ENCODE measurements at regions not wholly inside any gene's neighbourhood (a gene's known extent, or its start where the extent isn't known, plus 50 kb on each side); places are given as distances from the start of the nearest gene placed in this dataset.

DNA sequence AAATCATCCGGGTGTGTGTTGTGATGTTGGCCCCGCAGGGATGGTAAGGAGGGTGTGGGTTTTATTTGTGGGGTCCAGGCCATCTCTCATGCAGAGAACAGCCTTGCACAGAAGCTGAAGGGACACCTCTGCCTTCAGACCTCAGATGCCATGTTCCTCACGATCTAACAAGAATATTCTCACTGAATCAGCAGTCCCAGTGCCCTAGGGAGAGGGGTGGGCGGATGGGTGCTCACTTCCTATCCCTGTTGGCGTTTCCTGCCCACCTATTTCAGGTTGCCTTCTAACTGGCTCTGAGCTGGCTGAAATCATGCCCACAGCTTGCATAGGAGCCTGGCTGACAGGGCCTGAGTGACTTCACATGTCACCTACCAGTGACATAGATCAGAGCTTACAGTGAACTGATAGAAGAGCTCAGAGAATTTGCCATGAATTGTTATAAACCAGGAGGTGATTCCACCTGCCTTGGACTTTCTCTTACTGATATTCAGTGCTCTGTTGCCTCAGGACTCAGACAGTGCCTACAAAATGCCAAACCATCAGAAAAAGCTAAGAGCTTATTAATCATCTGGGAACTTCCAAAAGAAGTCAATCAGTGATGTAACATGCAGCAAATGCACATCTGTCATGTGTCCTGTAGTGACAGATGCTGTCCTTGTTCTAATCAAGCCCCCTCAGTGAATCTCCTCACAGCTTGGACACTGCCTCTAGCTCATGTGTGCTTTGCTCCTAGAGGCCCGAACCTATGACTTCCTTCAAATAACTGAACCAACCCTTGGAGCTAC is 186.8 kb upstream of the ADRA1D start:
- ATAC-seq (ENCODE audit: insufficient read depth, low read depth) = no peak
- no peak overlapping the region for H3K9ac ChIP-seq (ENCODE audit: low read depth, low read length)
- no peak overlapping the region for H3K4me3 ChIP-seq (ENCODE audit: low read depth in 1 of 2, low read length in 2 of 2)
- H3K79me2 ChIP-seq (ENCODE audit: insufficient read depth, low read length) = no peaks in the 10 kb centered on the region
- DNase-seq = no peak
- no peaks in the 10 kb centered on the region for H4K20me1 ChIP-seq (ENCODE audit: insufficient read depth, low read length)
- H3K27ac ChIP-seq (ENCODE audit: low read length) = no peak overlapping the region
- H3K4me2 ChIP-seq (ENCODE audit: insufficient read depth, low read length) = no peak overlapping the region
- no peak overlapping the region for H2AFZ ChIP-seq (ENCODE audit: low read depth, low read length)
- TF ChIP-seq EZH2 (IDR thresholded peaks at IDR 0.05; ENCODE audit: borderline replicate concordance, low read depth, low read length, severe bottlenecking) = no peak
- TF ChIP-seq CTCF (IDR thresholded peaks at IDR 0.05; ENCODE audit: borderline replicate concordance, extremely low read depth, low read length, poor library complexity, severe bottlenecking) = no peak
- H3K36me3 ChIP-seq (ENCODE audit: insufficient read depth, low read length) = no peaks in the 10 kb centered on the region
- no peaks in the 10 kb centered on the region for H3K4me1 ChIP-seq (ENCODE audit: insufficient read depth, low read length)
- peaks cover 35% of the 10 kb centered on the region for H3K27me3 ChIP-seq (ENCODE audit: insufficient read depth, low read length, poor library complexity)
- no peaks in the 10 kb centered on the region for H3K9me3 ChIP-seq (ENCODE audit: insufficient read depth, low read length, severe bottlenecking)

DNA sequence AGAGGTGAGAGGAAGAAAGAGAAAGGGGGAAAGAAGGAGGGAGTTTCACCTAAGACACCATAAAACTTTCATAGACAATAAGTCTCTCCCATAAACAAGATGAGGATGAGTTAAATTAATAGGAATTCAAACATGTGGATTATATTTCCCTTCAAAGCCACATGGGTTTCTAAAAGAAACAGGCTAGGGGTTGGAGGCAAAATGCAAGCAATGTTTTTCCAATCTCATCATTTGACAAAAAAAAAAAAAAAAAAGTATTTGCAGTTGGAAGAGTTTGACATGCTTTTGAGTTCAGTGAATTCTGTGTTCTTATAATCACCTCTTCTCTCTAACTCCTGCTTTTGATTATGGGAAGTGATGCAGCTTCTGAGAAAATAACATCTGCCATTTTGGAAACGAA is 186.1 kb upstream of the ADRA1D start:
- ATAC-seq (ENCODE audit: insufficient read depth, low read depth) = no peak
- no peak for DNase-seq
- Histone ChIP-seq H4K20me1 (ENCODE audit: insufficient read depth, low read length) (no peaks in the 10 kb centered on the region), H3K36me3 (ENCODE audit: insufficient read depth, low read length) (no peaks in the 10 kb centered on the region), H3K9ac (ENCODE audit: low read depth, low read length) (no peak overlapping the region), H3K27ac (ENCODE audit: low read length) (no peak overlapping the region), H3K4me2 (ENCODE audit: insufficient read depth, low read length) (no peak overlapping the region), H3K4me1 (ENCODE audit: insufficient read depth, low read length) (no peaks in the 10 kb centered on the region), H3K27me3 (ENCODE audit: insufficient read depth, low read length, poor library complexity) (peaks cover 35% of the 10 kb centered on the region), H3K9me3 (ENCODE audit: insufficient read depth, low read length, severe bottlenecking) (no peaks in the 10 kb centered on the region), H3K79me2 (ENCODE audit: insufficient read depth, low read length) (no peaks in the 10 kb centered on the region), H2AFZ (ENCODE audit: low read depth, low read length) (no peak overlapping the region), H3K4me3 (ENCODE audit: low read depth in 1 of 2, low read length in 2 of 2) (no peak overlapping the region)
- TF ChIP-seq CTCF (IDR thresholded peaks at IDR 0.05; ENCODE audit: borderline replicate concordance, extremely low read depth, low read length, poor library complexity, severe bottlenecking) (no peak), EZH2 (IDR thresholded peaks at IDR 0.05; ENCODE audit: borderline replicate concordance, low read depth, low read length, severe bottlenecking) (no peak)

DNA sequence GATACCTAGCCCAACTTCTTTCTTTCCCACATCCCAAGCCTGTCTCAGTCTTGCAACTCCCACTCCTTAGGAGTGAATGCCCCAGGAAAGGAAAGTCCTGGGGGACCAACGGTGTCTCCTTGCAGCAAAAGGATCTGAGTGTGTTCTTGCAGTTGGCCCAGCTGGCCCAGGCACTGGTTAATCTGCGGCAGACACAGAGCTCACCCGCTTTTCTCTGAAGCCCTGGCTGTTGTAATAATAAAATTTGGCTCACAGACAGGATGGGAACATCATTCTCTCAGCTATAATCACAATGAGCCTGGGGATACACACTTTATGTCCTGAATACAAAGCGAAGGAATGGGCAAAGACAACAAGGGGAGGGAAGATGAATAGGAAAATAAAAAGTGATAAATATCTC is 185.6 kb upstream of the ADRA1D start:
- no peak for TF ChIP-seq CTCF (IDR thresholded peaks at IDR 0.05; ENCODE audit: borderline replicate concordance, extremely low read depth, low read length, poor library complexity, severe bottlenecking)
- TF ChIP-seq EZH2 (IDR thresholded peaks at IDR 0.05; ENCODE audit: borderline replicate concordance, low read depth, low read length, severe bottlenecking) = no peak
- no peak overlapping the region for H3K4me2 ChIP-seq (ENCODE audit: insufficient read depth, low read length)
- H3K79me2 ChIP-seq (ENCODE audit: insufficient read depth, low read length) = no peaks in the 10 kb centered on the region
- H2AFZ ChIP-seq (ENCODE audit: low read depth, low read length) = no peak overlapping the region
- no peaks in the 10 kb centered on the region for H3K36me3 ChIP-seq (ENCODE audit: insufficient read depth, low read length)
- H3K9ac ChIP-seq (ENCODE audit: low read depth, low read length) = no peak overlapping the region
- no peaks in the 10 kb centered on the region for H3K9me3 ChIP-seq (ENCODE audit: insufficient read depth, low read length, severe bottlenecking)
- no peaks in the 10 kb centered on the region for H4K20me1 ChIP-seq (ENCODE audit: insufficient read depth, low read length)
- no peaks in the 10 kb centered on the region for H3K4me1 ChIP-seq (ENCODE audit: insufficient read depth, low read length)
- H3K27ac ChIP-seq (ENCODE audit: low read length) = no peak overlapping the region
- ATAC-seq (ENCODE audit: insufficient read depth, low read depth) = no peak
- no peak for DNase-seq
- H3K4me3 ChIP-seq (ENCODE audit: low read depth in 1 of 2, low read length in 2 of 2) = no peak overlapping the region
- H3K27me3 ChIP-seq (ENCODE audit: insufficient read depth, low read length, poor library complexity) = peaks cover 35% of the 10 kb centered on the region

Data from DND-41 (cell line).